SKM-1 treated with dmso at 0.1 percent for 144 hours (cell line): ENCODE measurements at regions not wholly inside any gene's neighbourhood (a gene's known extent, or its start where the extent isn't known, plus 50 kb on each side); places are given as distances from the start of the nearest gene placed in this dataset.

Experiments used
- DNase-seq: peaks from one replicate; lab custom pipeline; 2025; ENCODE audit not compliant: unreplicated experiment; lab: John Stamatoyannopoulos, UW

DNA sequence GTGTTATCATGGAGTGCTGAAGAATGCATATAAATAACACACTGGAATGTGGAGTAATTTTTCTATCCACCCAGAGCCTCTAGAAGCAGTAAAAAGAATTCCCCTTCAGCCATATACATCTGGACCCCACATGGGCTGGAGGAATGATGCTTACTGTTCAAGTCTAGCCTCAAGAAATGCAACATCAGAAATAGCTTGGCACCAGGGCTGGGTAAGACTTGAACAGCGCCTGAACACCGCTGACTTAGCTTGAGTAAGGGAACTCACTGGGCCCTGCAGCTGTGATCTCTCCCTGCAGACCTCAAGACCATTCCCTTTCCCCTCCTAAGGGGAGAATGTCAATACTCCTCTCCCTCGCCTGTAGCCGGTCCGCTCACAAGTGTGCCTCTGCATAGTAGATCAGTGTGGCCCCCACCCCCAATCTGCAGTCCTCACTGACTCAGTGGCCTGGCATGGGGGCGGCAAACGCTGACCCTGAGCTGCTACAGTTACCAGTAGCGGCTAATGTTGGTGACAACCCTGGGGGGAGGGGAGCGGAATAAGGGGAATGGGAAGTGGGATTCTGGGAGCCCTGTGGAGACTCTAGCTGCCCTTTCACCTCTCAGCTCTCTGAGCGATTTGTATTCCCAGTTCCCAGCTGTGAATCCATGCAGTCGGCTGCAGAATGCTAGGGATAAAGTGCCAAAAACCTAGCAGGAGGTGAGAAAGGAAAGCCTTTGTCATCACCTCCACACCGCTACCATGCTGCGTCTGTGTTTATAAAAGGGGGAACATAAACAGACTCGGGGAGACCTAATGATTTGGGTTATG lies 483.9 kb downstream of the DISC1 start:
- no peak for DNase-seq

DNA sequence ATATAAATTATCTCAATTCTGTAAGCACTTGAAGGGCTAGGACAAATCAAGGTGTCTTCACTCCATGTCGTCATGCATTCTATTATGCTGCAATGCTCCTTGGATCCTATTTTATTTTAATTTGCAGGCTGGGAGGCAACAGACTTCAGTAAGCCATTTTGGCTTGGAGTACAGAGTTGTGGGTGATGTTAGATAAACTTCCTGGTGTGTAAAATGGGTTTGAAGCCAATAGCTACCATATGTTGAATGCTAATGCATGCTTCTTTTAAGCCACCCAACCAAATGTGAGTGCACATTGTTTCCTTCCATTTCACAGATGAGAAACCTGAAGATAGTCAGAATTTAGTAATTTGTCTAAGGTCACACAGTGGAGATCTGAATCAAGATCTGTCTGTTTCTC lies 482.8 kb downstream of the DISC1 start:
- DNase-seq: no peak

DNA sequence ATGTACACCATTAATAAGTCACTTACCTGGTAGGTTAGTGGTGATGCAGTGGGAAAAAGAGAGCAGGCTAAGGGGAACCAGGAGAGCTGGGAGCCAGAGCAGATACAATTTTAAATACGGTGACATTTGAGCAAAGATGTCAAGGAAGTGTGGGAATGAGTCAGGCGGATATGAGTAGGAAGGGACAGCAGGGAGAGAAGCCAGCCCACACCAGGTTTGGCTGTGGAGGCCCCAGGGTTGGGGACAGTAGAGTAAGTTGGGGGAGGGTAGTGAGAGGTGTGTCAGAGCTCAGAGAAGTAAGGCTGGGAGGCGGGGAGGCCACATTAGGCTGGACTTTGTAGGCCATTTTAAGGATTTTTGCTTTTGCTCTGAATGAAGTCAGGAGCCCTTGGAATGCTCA lies 482.0 kb downstream of the DISC1 start:
- no peak for DNase-seq

DNA sequence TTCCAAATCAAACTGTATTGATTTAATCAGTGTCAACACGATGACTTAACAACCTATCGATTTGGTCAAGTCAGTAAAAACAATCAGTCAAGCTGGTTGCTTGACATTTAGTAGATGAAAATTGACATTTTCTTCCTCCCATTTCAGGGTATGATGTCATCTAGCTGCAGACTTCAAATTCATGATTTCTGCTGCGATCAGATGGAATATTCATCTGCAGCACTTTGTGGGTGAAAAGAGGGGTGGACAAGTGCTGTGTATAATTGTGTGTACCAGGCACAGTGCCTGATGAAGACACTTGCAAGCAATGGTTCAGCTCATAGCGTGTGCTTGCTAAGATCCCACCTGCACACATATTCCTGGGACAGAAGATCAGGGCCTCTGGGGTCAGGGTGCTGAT lies 479.8 kb downstream of the DISC1 start:
- no peak for DNase-seq

DNA sequence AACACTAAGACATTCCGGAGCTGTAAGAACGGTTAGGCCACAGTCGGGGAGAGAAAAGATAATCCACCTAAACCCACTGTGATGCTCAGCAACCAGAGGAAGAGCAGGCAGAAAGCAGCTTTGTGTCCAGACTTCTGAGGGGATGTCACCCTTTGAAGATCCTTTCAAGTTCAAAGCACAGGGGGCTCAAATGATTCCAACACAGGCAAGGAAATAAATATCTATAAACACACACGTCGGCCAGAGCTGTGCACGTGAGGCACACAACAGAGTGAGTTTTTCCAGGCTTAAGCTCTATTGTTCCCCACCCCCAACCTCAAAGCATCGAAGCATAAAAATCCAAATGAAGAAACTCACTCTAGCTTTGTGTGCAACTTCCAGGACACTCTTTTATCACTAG lies 479.0 kb downstream of the DISC1 start:
- no peak for DNase-seq

DNA sequence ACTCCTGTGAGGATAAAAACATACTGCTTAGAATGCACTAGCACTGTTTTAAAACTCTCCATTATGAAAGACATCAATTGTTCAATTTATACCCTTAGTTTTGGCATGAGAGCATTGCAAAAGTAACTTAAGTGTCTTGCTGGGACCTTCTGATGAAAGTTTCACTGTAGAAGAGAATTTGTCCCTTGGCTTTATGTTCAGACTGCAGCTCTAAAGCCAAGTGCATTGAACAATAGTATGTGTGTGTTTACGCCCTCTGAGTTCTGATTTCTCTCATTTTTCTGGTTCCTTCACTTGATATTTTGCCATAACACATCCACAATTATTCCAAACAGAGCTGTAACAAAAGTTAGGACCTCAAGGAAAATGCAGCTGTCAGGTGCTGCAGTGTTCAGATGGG lies 474.6 kb downstream of the DISC1 start:
- DNase-seq: no peak

DNA sequence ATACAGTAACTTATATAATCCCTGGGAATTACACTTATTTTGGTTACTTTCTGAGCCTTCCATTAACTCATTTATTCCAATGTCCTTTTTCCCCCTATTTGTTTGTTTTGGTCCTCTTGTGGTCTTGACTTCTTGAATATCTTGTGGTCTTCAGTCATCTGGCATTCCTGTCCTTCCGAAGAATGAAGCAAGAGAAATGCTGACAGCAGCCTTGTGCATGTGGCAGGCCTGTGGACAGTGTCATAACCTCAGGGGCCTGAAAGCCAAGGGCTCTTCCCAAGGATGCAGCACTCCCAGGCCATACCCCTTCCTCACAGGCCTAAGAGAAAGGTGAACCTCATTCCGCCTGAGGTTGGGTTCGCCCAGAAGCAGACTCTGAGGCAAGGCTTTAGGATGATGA lies 470.2 kb downstream of the DISC1 start:
- DNase-seq: no peak
